ENCODE measurements at regions not wholly inside any gene's neighbourhood (a gene's known extent, or its start where the extent isn't known, plus 50 kb on each side); places are given as distances from the start of the nearest gene placed in this dataset.

GRCh38 chr3:194781617-194782016 is 95.9 kb downstream of the FAM43A start:
- H3K36me3 ChIP-seq (ENCODE audit: insufficient read depth, low read length) = no peaks in the 10 kb centered on the region
- no peaks in the 10 kb centered on the region for H3K9me2 ChIP-seq (replicated peaks; ENCODE audit: low read depth, low read length)
- H3K4me3 ChIP-seq (ENCODE audit: low read length, poor library complexity, severe bottlenecking) = no peak overlapping the region
- H3K9ac ChIP-seq (ENCODE audit: low read depth, low read length, poor library complexity, severe bottlenecking) = no peak overlapping the region
- H3K9me3 ChIP-seq (ENCODE audit: insufficient read depth, low read depth, low read length) = no peaks in the 10 kb centered on the region
- no peaks in the 10 kb centered on the region for H3F3A ChIP-seq (ENCODE audit: low read depth)
- TF ChIP-seq EZH2phosphoT487 (IDR thresholded peaks at IDR 0.05; ENCODE audit: borderline replicate concordance) (no peak), CTCF (conservative IDR thresholded peaks at IDR 0.05; ENCODE audit: low read length) (no peak)
- no peaks in the 10 kb centered on the region for H3K27me3 ChIP-seq (ENCODE audit: insufficient read depth, low read length, poor library complexity, severe bottlenecking)
- no peaks in the 10 kb centered on the region for H4K20me1 ChIP-seq (ENCODE audit: insufficient read depth, low read length, poor library complexity, severe bottlenecking)
- H2AFZ ChIP-seq (ENCODE audit: low read length) = no peak overlapping the region
- no peaks in the 10 kb centered on the region for H3K79me2 ChIP-seq (ENCODE audit: insufficient read depth, low read length)
- no peak overlapping the region for H3K4me2 ChIP-seq (ENCODE audit: low read depth, low read length, poor library complexity, severe bottlenecking)
- H3K4me1 ChIP-seq (ENCODE audit: insufficient read depth, low read length, poor library complexity, severe bottlenecking) = no peaks in the 10 kb centered on the region

DNA sequence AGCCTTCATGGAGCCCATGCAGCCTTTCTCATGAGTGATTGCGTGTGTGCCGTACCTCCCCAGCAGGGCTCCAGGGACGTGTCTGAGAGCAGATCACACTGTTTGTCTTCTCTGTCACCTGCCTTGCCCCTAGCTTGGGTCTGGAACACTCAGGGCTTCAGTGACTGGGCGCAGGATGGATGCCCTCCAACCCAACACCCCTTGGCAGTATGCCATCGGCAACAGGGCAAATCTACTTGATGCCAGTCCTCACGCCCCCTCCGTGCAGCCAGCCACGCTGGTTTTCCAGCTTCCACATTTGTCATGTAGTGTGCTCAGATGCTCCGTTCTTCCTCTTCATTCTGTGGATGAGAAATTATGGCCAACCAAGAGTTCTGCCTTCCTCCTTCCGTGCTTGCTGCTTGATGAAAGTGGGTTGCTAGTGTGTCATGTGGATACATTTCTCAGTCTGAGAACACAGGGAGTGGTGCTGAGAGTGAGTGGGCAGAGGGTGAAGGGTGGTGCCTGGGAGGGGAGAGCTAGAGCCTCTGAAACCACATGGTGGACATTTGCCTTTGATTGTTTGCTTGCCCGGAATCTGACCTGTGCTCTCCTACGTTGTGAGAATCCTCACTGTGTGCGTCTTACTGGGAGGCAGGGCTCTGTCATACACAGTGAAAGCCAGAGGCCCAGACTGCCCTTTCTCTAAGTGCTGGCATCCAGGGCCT is 97.2 kb downstream of the FAM43A start:
- H3K4me1 ChIP-seq (ENCODE audit: insufficient read depth, low read length, poor library complexity, severe bottlenecking) = no peaks in the 10 kb centered on the region
- H3K4me3 ChIP-seq (ENCODE audit: low read length, poor library complexity, severe bottlenecking) = no peak overlapping the region
- no peak overlapping the region for H3K9ac ChIP-seq (ENCODE audit: low read depth, low read length, poor library complexity, severe bottlenecking)
- H3K9me2 ChIP-seq (replicated peaks; ENCODE audit: low read depth, low read length) = no peaks in the 10 kb centered on the region
- H3K79me2 ChIP-seq (ENCODE audit: insufficient read depth, low read length) = no peaks in the 10 kb centered on the region
- H3K4me2 ChIP-seq (ENCODE audit: low read depth, low read length, poor library complexity, severe bottlenecking) = no peak overlapping the region
- no peaks in the 10 kb centered on the region for H3K27me3 ChIP-seq (ENCODE audit: insufficient read depth, low read length, poor library complexity, severe bottlenecking)
- no peaks in the 10 kb centered on the region for H3F3A ChIP-seq (ENCODE audit: low read depth)
- no peaks in the 10 kb centered on the region for H3K36me3 ChIP-seq (ENCODE audit: insufficient read depth, low read length)
- no peaks in the 10 kb centered on the region for H3K9me3 ChIP-seq (ENCODE audit: insufficient read depth, low read depth, low read length)
- TF ChIP-seq EZH2phosphoT487 (IDR thresholded peaks at IDR 0.05; ENCODE audit: borderline replicate concordance) (no peak), CTCF (conservative IDR thresholded peaks at IDR 0.05; ENCODE audit: low read length) (no peak)
- H4K20me1 ChIP-seq (ENCODE audit: insufficient read depth, low read length, poor library complexity, severe bottlenecking) = no peaks in the 10 kb centered on the region
- H2AFZ ChIP-seq (ENCODE audit: low read length) = no peak overlapping the region

GRCh38 chr3:194784361-194784760 is 98.7 kb downstream of the FAM43A start:
- Histone ChIP-seq H3K4me3 (ENCODE audit: low read length, poor library complexity, severe bottlenecking) (no peak overlapping the region), H3K9me2 (replicated peaks; ENCODE audit: low read depth, low read length) (no peaks in the 10 kb centered on the region), H3K9ac (ENCODE audit: low read depth, low read length, poor library complexity, severe bottlenecking) (no peak overlapping the region), H3K36me3 (ENCODE audit: insufficient read depth, low read length) (no peaks in the 10 kb centered on the region), H2AFZ (ENCODE audit: low read length) (no peak overlapping the region), H3F3A (ENCODE audit: low read depth) (no peaks in the 10 kb centered on the region), H4K20me1 (ENCODE audit: insufficient read depth, low read length, poor library complexity, severe bottlenecking) (no peaks in the 10 kb centered on the region), H3K27me3 (ENCODE audit: insufficient read depth, low read length, poor library complexity, severe bottlenecking) (no peaks in the 10 kb centered on the region), H3K4me2 (ENCODE audit: low read depth, low read length, poor library complexity, severe bottlenecking) (no peak overlapping the region), H3K4me1 (ENCODE audit: insufficient read depth, low read length, poor library complexity, severe bottlenecking) (no peaks in the 10 kb centered on the region), H3K79me2 (ENCODE audit: insufficient read depth, low read length) (no peaks in the 10 kb centered on the region), H3K9me3 (ENCODE audit: insufficient read depth, low read depth, low read length) (no peaks in the 10 kb centered on the region)
- TF ChIP-seq EZH2phosphoT487 (IDR thresholded peaks at IDR 0.05; ENCODE audit: borderline replicate concordance) (no peak), CTCF (conservative IDR thresholded peaks at IDR 0.05; ENCODE audit: low read length) (no peak)

All from Loucy (cell line).